ENCODE measurements at regions not wholly inside any gene's neighbourhood (a gene's known extent, or its start where the extent isn't known, plus 50 kb on each side); places are given as distances from the start of the nearest gene placed in this dataset.

GRCh38 chr7:26470691-26471090, 179.0 kb downstream of the SNX10 start:
- H3K4me3 Mint-ChIP-seq: no peak overlapping the region
- H3K27me3 Mint-ChIP-seq: peaks cover 20% of the 10 kb centered on the region
- ATAC-seq: no peak
- no peaks in the 10 kb centered on the region for H3K4me1 Mint-ChIP-seq
- no peak overlapping the region for H3K27ac Mint-ChIP-seq
- H3K9me3 Mint-ChIP-seq: no peaks in the 10 kb centered on the region
- no peaks in the 10 kb centered on the region for H3K36me3 Mint-ChIP-seq

GRCh38 chr7:26471306-26472075, 179.8 kb downstream of the SNX10 start:
- no peaks in the 10 kb centered on the region for H3K9me3 Mint-ChIP-seq
- no peaks in the 10 kb centered on the region for H3K4me1 Mint-ChIP-seq
- H3K36me3 Mint-ChIP-seq: no peaks in the 10 kb centered on the region
- H3K27me3 Mint-ChIP-seq: peaks cover 20% of the 10 kb centered on the region
- no peak for ATAC-seq
- H3K27ac Mint-ChIP-seq: no peak overlapping the region
- H3K4me3 Mint-ChIP-seq: no peak overlapping the region

DNA sequence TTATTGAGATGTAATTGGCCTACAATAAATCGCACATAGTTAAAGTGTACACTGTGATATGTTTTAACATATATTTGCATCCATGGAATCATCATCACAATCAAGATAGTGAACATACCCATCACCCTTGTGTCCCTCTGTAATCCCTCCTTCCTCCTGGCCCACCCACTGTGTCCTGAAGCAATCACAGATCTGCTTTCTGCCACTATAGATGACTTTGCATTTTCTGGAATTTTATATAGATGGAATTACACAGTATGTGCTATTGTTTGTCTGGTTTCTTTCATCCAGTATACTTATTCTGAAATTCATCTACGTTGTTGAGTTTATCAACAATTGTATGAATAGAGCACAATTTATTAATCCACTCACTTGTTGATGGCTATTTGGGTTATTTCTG, 181.3 kb downstream of the SNX10 start:
- H3K9me3 Mint-ChIP-seq: no peaks in the 10 kb centered on the region
- no peak for ATAC-seq
- H3K36me3 Mint-ChIP-seq: no peaks in the 10 kb centered on the region
- peaks cover 20% of the 10 kb centered on the region for H3K27me3 Mint-ChIP-seq
- H3K4me1 Mint-ChIP-seq: peaks cover 8% of the 10 kb centered on the region
- no peak overlapping the region for H3K4me3 Mint-ChIP-seq
- no peak overlapping the region for H3K27ac Mint-ChIP-seq

DNA sequence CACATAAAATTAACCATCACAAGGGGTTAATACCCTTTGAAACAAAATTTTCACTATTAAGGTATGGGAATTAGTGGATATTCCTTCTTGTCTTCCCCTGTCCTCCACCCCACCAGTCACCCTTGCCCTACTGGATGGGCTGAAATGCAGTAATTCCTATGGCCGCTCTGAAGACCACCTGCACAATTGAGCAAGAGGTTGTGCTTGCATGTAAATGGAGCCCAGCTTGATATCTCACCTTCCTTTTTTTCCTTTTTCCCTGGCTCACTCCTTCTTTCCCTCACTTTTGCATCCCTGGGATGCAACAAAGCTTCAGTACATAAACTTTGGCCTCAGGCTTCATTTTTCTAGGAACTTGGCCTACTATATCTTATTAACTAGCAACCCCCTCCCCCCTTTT, 184.6 kb downstream of the SNX10 start:
- Mint-ChIP-seq H3K27me3 (peaks cover 9% of the 10 kb centered on the region), H3K36me3 (no peaks in the 10 kb centered on the region), H3K4me1 (peaks cover 8% of the 10 kb centered on the region), H3K4me3 (no peak overlapping the region), H3K9me3 (no peaks in the 10 kb centered on the region), H3K27ac (no peak overlapping the region)
- ATAC-seq: no peak

GRCh38 chr7:26477381-26477990, 185.8 kb downstream of the SNX10 start:
- no peak overlapping the region for H3K27ac Mint-ChIP-seq
- no peak for ATAC-seq
- peaks cover 8% of the 10 kb centered on the region for H3K4me1 Mint-ChIP-seq
- no peaks in the 10 kb centered on the region for H3K9me3 Mint-ChIP-seq
- H3K4me3 Mint-ChIP-seq: no peak overlapping the region
- H3K27me3 Mint-ChIP-seq: peaks cover 9% of the 10 kb centered on the region
- no peaks in the 10 kb centered on the region for H3K36me3 Mint-ChIP-seq

- H3K9me3 Mint-ChIP-seq: no peaks in the 10 kb centered on the region
- no peak overlapping the region for H3K4me3 Mint-ChIP-seq
- no peaks in the 10 kb centered on the region for H3K27me3 Mint-ChIP-seq
- no peak for ATAC-seq
- peaks cover 8% of the 10 kb centered on the region for H3K4me1 Mint-ChIP-seq
- H3K27ac Mint-ChIP-seq: no peak overlapping the region
- no peaks in the 10 kb centered on the region for H3K36me3 Mint-ChIP-seq
Measured at GRCh38 chr7:26478550-26478949, 186.9 kb downstream of the SNX10 start.

DNA sequence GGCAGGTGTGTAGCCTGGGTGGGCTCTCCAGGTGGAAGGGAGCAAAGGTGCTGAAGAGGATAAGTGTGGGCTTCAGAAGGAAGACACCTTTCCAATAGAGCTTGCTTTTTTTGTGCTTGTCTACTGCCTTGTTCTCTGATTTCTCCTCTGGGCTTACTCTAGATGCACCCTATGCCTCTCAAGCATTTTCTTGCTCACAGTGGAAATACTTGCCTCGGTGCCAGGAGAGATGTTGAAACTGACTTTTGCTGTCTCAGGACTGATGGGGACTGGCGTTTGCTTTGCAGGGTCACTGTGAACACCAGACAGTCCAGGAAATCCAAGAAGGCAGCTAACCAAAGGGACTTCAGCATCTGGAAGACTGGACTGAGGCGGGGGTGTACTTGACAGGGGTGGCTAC, 187.9 kb downstream of the SNX10 start:
- no peak for ATAC-seq
- Mint-ChIP-seq H3K4me3 (no peak overlapping the region), H3K36me3 (no peaks in the 10 kb centered on the region), H3K9me3 (no peaks in the 10 kb centered on the region), H3K27me3 (no peaks in the 10 kb centered on the region), H3K27ac (no peak overlapping the region), H3K4me1 (peaks cover 8% of the 10 kb centered on the region)

DNA sequence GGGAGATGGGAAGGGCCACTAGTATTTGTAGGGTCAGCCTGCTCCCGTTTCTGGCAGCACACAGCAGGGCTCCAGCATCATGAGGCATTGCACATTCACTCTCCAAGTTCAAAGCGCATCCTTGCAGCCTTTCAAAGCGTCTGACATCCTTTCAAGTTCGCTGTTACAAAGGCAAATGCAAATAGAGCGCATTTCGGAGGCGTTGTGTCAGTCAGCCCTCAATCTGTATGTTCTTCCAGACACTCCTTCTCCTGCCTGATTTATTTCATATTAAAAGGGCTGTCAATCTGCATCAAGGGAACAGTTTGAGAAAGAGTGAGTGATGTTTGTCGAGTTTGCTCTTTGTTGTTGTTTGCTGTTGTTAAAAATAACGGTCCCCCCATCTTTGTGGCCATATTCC, 188.5 kb downstream of the SNX10 start:
- H3K9me3 Mint-ChIP-seq: no peaks in the 10 kb centered on the region
- no peaks in the 10 kb centered on the region for H3K27me3 Mint-ChIP-seq
- no peak overlapping the region for H3K4me3 Mint-ChIP-seq
- no peaks in the 10 kb centered on the region for H3K36me3 Mint-ChIP-seq
- H3K27ac Mint-ChIP-seq: no peak overlapping the region
- no peak for ATAC-seq
- peaks cover 8% of the 10 kb centered on the region for H3K4me1 Mint-ChIP-seq

- H3K36me3 Mint-ChIP-seq: no peaks in the 10 kb centered on the region
- ATAC-seq: no peak
- no peak overlapping the region for H3K27ac Mint-ChIP-seq
- no peaks in the 10 kb centered on the region for H3K27me3 Mint-ChIP-seq
- H3K4me1 Mint-ChIP-seq: no peaks in the 10 kb centered on the region
- no peaks in the 10 kb centered on the region for H3K9me3 Mint-ChIP-seq
- H3K4me3 Mint-ChIP-seq: no peak overlapping the region
Measured at GRCh38 chr7:26482927-26483326, 191.3 kb downstream of the SNX10 start.

DNA sequence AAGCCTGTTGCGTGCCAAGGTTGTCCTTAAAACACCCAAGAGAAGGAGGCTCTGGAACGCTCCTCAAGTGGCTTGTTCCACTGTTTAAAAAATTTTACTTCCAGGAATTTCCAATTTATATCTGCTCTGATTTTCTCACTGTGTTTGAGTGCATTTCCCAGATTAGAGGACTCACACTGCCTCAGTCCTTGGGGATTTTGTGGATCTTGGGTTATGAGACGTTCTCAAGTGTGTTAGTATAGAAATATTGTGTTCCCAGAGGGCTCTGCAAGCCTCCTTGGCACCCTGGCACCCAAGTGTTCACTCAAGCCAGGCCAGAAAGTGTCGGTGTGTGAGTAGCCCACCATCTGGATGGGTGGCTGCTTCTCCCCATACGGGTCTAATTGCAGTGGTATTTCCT, 192.2 kb downstream of the SNX10 start:
- H3K4me3 Mint-ChIP-seq: no peak overlapping the region
- H3K36me3 Mint-ChIP-seq: no peaks in the 10 kb centered on the region
- no peaks in the 10 kb centered on the region for H3K4me1 Mint-ChIP-seq
- peaks cover 9% of the 10 kb centered on the region for H3K27me3 Mint-ChIP-seq
- H3K9me3 Mint-ChIP-seq: no peaks in the 10 kb centered on the region
- H3K27ac Mint-ChIP-seq: no peak overlapping the region
- ATAC-seq: no peak

- peaks cover 19% of the 10 kb centered on the region for H3K27me3 Mint-ChIP-seq
- H3K4me1 Mint-ChIP-seq: no peaks in the 10 kb centered on the region
Measured at GRCh38 chr7:26485367-26485934, 193.8 kb downstream of the SNX10 start.

GRCh38 chr7:26486153-26486552, 194.5 kb downstream of the SNX10 start:
- peaks cover 26% of the 10 kb centered on the region for H3K27me3 Mint-ChIP-seq
- no peaks in the 10 kb centered on the region for H3K36me3 Mint-ChIP-seq
- no peaks in the 10 kb centered on the region for H3K4me1 Mint-ChIP-seq
- H3K4me3 Mint-ChIP-seq: no peak overlapping the region
- no peaks in the 10 kb centered on the region for H3K9me3 Mint-ChIP-seq
- ATAC-seq: no peak
- no peak overlapping the region for H3K27ac Mint-ChIP-seq

More at GRCh38 chr7:26485367-26485934, 193.8 kb downstream of the SNX10 start:
- no peak for ATAC-seq
- Mint-ChIP-seq H3K9me3 (no peaks in the 10 kb centered on the region), H3K4me3 (no peak overlapping the region), H3K36me3 (no peaks in the 10 kb centered on the region), H3K27ac (no peak overlapping the region)

DNA sequence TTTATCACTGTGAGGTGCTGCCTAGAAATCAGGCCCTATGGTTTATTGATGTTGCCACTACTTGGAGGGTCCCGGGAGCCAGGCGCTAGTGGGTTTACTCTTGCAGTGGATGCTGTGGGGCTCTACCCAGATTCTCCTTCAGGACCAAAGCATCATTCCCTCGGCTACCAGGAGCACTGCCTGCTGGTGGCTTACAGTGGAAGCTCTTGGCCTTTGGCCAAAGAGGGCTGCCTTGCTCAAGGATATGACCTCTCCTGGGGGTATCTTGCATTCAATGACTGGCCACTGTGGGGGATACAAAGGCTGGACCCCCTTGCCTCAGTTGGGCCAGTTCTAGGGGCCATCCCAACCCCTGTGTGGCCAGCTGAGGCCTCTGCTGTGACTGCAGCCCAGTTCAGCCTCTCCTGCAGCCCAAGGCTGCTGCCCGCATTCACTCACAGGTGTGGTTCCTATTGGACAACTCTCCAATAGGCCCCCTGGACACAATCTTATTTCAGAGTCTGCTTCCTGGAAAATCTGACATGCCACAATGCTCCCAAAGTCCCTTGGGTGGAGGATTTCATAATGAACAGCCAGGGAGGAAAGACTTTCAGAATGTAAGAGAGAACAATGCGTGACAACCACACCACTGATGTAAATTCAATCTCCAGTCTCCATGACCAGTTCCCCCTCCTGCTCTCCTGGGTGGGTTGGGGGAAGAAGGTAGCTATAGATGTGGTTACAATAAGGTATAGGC, 196.3 kb downstream of the SNX10 start:
- Mint-ChIP-seq H3K27me3 (peaks cover 33% of the 10 kb centered on the region), H3K27ac (no peak overlapping the region), H3K4me1 (no peaks in the 10 kb centered on the region), H3K4me3 (no peak overlapping the region), H3K9me3 (no peaks in the 10 kb centered on the region), H3K36me3 (no peaks in the 10 kb centered on the region)
- ATAC-seq: no peak

DNA sequence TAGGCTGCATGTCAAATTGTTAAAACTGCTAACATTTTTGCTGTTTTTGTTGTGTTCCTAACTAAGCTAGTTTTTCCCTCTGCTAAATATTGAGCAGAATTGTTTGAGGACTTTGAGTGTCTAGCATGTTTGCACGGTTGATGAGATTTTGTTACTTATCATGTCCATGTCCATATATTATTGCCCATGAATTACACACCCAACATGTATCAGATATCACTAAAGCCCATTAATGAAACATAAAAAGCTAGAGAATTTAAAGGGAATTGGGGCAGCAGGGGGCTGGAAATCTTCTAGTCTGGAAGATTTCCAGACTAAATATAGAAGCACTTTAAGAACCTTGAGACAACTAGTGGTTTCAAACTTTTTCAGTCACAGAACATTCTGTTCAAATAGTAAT, 197.7 kb downstream of the SNX10 start:
- no peak overlapping the region for H3K27ac Mint-ChIP-seq
- H3K36me3 Mint-ChIP-seq: no peaks in the 10 kb centered on the region
- H3K4me1 Mint-ChIP-seq: no peaks in the 10 kb centered on the region
- peaks cover 33% of the 10 kb centered on the region for H3K27me3 Mint-ChIP-seq
- no peak overlapping the region for H3K4me3 Mint-ChIP-seq
- no peaks in the 10 kb centered on the region for H3K9me3 Mint-ChIP-seq
- ATAC-seq: no peak

DNA sequence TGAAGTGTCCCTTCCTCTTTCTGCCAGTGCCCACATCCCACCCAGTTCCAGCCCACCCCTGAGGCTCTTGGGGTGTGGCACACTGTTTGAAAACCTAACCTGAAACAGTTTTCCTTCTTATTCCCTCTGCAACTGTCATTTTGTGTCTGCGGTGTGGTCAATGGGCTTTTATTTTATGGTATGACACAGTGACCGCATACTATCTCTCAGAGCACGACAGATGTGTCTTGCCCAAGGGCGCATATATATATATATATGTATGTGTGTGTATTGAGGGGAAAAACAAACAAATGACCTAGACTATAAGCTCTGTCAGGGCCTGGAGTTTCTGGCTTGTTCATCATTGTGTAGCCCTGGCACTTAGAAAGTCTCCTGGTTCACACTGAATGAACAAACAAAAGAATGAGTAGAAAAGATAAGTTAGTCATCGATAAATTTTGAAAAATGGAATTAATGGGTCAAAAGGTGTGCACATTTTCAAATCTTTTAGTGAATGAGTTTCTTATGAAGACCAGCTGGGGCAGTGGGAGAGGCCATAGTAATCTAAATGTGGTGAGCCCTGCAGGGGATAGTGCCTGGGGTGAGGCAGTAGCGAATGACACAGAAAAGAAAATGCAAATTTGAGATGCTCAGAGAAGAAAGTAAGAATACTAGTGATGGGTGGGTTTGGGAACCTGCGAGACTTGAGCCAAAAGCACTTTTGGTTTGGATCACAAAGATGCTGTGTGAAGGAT, 198.4 kb downstream of the SNX10 start:
- H3K4me3 Mint-ChIP-seq: no peak overlapping the region
- no peak for ATAC-seq
- no peaks in the 10 kb centered on the region for H3K9me3 Mint-ChIP-seq
- H3K36me3 Mint-ChIP-seq: no peaks in the 10 kb centered on the region
- no peaks in the 10 kb centered on the region for H3K4me1 Mint-ChIP-seq
- no peak overlapping the region for H3K27ac Mint-ChIP-seq
- peaks cover 33% of the 10 kb centered on the region for H3K27me3 Mint-ChIP-seq

All from stimulated activated memory B cell treated with anti-CD40 and anti-IgM and Interleukin-4, amounts not matched to agents 10 μg/mL and 1 μg/mL and 100 μg/mL, for 72 hours (primary cell).